DND-41 (cell line): ENCODE measurements at regions not wholly inside any gene's neighbourhood (a gene's known extent, or its start where the extent isn't known, plus 50 kb on each side); places are given as distances from the start of the nearest gene placed in this dataset.
"Not testable (repeated sequence)": the region's sequence is repeated elsewhere in the genome, so short reads cannot be mapped to it uniquely, and the experiment has no call there.

Experiments
- CTCF ChIP-seq: IDR thresholded peaks from 2 replicates; pipeline ENCODE4 v1.5.1; 2012; ENCODE audit warnings: borderline replicate concordance, low read length, moderate library complexity, mild to moderate bottlenecking; ENCODE audit not compliant: poor library complexity, severe bottlenecking; ENCODE audit errors: extremely low read depth
- EZH2 ChIP-seq: IDR thresholded peaks from 3 replicates; pipeline ENCODE4 v1.6.1; 2012; ENCODE audit warnings: borderline replicate concordance, low read depth, mild to moderate bottlenecking, moderate library complexity, low read length, inconsistent platforms; ENCODE audit not compliant: severe bottlenecking

GRCh38 chr13:69018173-69018572, 1089.5 kb upstream of the ATXN8OS start:
- TF ChIP-seq EZH2, CTCF: not testable (repeated sequence)
